ENCODE measurements at regions not wholly inside any gene's neighbourhood (a gene's known extent, or its start where the extent isn't known, plus 50 kb on each side); places are given as distances from the start of the nearest gene placed in this dataset.

DNA sequence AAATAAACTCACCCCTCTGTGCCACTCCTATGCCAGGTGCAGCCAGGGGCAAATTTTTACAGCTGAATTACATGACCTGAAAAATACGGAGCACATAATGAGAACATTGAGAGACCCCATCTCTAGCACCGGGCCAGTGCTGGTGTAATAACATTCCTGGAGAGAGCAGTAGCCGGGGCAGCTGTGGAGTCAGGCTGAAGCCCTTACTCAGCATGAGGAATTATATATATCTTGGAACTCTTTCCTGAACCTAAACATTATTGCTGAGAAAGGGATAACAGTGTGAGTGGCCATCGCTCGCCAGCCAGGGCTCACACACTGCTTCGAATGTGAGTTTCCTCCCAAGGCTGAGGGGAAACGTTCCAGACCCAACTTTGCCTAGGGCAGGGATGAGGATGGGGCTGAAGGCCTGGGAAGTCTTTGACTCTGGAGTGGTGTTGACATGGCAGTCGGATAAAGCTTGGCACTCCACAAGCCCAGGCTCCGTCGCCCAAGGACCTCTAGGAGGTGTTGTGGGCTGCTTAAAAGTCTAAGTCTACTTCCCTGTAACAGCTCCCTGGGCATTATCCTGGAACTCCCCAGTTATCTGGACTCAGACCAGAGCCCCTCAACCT, 269.8 kb downstream of the CDC5L start:
- no peak for DNase-seq (ENCODE audit: low read depth)

DNA sequence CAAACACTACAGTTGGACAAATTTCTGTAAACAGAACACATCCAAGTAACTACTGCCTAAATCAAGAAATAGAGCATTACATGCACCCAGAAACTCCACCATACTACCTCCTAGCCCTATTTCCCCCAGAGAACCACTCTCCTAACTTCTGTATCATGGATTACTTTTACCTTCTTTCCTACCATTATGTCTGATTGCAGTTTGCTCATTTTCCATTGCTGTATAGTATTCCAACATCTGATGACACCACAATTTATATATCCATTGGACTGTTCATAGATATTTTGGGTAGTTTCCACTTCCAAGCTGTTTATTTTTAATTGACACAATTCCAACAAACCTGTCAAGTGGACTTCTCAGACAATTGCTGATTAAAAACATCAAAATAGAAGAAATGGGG, 271.1 kb downstream of the CDC5L start:
- no peak for DNase-seq (ENCODE audit: low read depth)

DNA sequence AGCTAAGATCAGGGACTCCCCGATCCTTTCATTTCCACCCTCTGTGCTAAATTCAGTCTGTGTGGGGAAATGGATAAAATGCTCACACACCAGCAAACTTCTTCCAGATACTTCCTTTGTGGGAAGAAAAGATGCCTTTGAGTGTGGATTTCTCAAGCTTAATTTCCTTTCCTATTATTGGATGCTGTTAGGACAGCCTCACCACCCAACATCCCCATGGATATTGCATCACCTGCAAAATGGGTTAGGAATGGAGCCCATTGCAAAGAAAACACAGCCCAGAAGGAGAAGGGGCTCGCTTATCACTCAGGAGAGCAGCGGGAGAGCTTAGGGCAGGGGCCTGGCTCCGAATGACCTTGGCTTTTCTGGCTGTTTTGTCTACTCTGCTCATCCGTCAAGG, 272.2 kb downstream of the CDC5L start:
- DNase-seq (ENCODE audit: low read depth), result no peak

DNA sequence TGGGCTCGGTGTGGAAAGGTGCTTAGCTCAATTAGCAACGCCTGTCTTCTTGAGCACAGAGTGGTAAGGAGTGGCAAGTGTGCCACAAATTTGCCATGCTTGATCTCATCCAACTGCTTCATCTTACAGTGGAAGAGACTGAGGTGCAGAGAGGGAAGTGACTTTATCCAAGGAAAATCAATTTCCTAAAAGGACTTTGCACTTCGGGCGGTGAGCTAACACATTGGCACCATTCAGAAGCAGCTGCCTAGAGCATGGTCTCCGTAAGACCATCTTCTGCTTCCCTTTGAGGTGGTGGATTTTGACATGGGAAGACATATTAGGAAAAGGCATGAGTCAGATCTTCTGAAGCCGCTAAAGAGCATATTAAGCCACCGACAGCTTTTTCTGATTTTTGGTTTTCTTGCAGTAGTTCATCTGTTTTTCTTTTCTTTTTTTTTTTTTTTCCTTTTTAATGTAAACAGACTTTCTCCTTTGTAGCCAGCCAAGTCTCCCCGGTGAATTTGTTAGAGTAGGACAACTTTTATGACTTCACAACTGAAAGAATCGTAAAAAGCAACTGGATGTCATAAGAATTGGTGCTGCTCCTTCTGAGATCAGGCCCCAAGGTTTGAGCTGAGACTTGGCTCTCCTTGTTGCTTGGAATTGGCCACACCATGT, 273.2 kb downstream of the CDC5L start:
- no peak for DNase-seq (ENCODE audit: low read depth)

DNA sequence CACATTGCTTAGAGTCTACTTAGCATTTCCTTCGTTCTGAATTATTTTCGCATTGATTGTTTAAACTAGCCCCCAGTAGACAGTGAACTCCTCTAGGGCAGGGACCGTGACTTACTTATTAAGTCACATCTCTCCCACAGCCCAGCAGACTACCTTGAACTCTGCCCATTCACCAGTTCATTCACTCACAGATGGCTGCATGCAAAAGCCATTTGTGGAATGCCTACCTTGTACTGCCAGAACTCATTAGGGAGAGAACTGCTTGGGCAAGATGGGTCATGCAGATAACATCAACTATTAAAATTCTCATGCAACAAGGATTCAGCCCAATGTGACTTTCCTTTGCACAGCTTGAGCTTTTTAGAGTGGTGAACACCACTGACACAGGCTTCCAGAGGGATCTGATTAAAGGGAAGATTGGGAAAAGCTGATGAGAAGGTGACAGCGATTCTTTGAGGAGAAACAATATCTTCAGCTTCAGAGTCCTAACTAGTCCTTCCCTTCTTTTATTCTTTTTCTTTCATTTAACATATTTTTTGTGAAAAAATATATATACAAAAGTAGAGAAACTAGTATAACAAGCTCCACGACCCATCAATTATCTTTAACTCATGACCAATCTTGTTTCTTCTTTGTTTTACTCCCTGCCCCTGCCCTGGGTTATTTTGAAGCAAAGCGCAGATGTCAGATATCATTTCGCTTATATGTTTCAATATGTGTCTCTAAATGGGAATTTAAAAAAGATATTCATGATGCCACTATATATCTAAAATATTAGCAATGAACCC, 273.9 kb downstream of the CDC5L start:
- no peak for DNase-seq (ENCODE audit: low read depth)

DNA sequence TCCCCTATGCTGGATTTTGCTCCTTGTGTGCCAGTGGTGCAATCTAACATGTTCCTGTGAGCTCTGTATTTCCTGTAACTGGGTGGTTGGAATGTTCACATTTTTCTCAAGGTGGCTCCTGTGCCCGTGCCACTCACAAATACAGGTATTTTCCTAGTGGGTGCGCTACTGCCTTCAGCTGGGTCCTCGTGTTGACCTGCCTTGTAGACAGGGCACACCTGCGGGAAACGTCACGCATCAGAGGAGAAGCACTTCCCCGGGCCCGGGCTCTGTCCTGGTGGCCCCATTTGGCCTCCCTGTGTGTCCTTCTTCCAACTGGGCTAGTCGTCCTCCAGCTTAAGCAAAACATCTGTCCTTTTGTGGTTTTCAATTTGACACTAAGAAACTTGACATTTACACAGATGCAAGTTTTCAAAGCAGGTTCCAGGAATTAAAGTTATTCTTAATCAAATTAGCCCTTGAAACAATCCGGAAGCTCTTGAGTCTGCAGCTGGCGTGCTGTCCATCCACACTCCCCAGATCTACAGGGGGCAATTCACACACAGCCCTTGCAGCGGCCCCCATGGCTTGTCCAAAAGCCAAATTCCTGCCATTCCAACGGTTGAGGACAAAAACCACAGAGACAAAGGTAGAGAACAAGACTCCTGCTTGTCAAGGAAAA, 275.1 kb downstream of the CDC5L start:
- DNase-seq (ENCODE audit: low read depth), result peak; percentile 81

DNA sequence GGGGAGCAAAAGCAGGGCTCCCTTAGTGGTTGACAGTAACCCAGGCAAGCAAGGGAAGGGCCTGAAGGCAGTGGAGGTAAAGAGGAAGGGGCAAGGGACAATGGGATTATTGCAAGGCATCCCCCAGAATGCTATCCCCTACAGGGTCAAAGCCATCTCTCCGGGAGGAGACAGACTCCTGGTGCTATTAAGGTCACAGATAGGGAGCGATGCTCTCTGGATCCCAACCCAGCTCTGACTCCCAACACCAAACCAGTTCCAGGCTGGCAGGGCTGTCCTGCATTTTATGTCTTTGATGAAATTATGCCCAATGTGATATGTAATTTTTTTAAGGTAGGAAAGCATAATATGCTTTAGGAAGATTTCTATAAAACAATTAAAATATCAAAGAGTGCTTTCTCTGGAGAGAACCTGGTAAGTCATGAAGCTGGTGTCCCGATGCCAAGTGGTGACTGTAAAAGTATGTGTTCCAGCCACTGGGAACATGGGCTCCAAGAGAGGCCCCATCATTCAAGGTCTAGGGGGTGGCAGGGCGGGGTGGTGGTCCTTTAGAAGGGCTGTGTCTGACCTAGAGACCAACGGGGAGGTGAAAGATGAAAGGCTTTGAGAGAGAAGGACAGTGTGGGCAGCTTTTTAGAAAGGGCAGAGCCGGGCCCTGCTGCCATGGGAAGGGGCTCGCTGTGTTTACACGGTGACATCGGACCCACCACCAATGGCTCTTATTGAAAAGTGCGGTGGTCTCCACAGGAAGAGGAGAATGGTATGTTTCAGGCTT, 276.5 kb downstream of the CDC5L start:
- DNase-seq (ENCODE audit: low read depth), result no peak

DNA sequence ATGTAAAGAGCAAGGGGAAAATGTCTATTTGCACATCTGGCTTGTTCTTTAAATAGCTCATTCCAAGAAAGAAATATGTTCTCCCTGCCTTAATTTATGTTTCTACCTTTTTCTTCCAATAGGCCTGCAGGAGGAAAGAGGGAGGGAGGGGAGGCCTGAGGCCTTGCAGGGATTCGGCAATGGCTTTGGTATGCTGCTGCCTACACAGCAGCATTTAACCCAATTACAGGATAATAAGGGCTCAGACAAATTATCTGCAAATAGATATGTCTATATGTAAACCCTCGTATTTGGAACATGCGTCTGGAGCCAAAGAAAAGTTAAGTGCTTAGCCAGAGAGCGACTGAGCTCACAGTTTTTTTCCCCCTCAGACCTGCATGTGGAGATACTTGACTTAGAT, 277.2 kb downstream of the CDC5L start:
- DNase-seq (ENCODE audit: low read depth), result no peak

DNA sequence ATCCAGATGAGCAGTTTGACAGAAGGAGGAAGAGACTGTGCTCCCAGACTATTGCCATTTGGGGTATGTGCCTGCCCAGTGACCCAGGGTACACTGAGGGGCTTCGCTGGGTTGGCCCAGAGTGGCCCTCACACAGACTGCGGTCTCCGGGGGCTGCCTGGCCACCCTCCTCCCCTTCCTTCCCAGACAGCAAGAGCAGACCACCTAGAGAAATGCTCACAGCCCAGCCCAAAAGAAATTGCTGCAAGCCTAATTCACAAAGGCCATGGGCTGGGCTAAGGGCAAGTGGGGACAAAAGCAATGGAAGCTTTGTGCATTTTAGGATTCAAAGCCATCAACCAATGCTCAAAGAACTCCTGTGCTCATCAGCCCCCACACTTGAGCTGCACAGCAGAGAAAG, 277.6 kb downstream of the CDC5L start:
- no peak for DNase-seq (ENCODE audit: low read depth)

DNA sequence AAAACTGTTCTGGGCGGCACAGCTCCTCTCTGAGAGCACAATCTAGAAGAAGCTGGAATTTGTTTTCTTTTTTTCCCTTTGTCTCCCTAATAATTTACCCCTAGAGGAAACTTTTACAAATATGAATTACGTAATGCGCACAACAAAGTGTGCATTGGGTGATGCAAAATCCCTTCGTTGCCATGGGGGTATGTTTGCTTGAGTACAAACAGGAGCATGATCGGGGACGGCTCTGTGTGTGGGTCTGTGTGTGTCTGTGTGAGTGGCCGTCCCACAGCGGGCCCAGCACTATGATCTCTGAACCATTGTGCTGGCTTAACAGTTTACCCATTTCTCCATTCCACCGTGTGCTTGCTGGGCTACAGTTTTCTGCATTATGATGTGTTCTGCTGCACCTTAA, 278.2 kb downstream of the CDC5L start:
- DNase-seq (ENCODE audit: low read depth), result no peak

DNA sequence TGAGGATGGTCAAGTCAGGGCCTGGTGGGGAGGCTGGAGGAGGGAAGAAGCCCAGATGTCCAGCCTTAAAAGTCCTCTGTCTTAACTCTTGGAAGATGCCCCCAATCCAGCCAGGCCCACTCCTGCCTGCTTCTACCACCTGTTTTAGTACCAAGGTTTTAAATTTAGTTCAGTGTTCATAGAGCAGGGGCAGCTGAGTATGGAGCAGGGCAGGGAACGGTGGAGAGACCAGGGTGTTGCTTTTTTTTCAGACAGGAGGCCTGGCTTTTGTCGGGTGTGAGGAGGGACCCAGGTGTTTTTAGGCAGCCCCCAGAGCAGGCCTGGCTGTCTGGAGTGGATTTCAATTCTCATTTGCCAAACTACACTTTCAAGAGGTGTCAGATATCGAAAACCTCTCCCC, 278.8 kb downstream of the CDC5L start:
- DNase-seq (ENCODE audit: low read depth), result peak; percentile 52

DNA sequence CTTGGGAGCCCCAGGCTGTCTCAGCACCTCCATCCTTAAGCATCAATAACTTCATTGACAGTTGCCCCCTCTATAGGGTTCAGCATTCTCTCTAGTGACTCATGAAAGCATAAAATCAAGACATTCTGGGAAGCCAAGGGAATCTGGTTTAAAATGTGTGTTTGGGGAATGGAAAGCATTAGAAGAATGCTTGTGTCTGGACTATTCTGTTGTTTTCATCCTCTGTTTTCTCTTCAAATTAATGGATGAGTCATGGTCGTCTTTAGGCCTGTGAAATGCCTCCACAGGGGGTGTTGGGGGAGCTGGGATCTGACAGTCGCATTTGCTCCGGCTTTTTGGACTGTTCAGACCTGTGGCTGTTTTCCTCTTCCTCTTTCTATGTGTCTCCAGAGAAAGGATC, 279.7 kb downstream of the CDC5L start:
- peak; percentile 83 for DNase-seq (ENCODE audit: low read depth)

DNA sequence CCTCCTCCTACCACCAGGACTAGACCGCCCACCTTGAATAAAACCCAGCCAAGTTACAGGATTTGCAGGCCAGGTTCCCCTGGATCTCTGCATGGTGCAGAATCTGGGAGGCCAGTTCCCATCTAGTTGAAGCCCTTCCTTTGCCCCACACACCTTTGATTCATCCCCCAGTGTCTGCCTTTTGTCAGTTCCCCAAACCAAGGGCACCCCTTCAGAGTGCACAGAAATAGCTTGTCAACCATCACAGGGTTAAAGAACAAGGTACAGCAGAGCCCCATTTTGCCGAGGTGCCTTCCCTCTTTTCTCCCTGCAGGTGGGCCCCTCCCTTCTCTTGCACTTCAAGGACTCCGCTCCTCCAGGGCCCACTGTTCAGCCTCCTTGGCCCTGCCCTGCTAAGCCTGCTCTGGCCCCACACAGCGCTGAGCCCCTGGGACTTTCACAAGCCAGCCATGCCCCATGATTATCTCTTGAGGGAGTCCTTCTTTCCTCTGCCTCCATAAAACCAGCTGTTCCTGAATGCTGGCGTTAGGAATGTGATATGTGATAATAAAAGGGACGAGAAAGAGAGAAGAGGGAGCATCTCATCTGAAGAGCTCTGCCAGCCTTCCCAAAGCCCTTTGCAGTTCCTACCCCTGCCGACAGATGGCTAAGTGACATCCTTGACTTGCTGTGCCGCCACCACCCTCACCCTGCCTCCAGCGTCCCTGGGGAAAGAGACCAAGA, 280.3 kb downstream of the CDC5L start:
- DNase-seq (ENCODE audit: low read depth), result peak; percentile 75

DNA sequence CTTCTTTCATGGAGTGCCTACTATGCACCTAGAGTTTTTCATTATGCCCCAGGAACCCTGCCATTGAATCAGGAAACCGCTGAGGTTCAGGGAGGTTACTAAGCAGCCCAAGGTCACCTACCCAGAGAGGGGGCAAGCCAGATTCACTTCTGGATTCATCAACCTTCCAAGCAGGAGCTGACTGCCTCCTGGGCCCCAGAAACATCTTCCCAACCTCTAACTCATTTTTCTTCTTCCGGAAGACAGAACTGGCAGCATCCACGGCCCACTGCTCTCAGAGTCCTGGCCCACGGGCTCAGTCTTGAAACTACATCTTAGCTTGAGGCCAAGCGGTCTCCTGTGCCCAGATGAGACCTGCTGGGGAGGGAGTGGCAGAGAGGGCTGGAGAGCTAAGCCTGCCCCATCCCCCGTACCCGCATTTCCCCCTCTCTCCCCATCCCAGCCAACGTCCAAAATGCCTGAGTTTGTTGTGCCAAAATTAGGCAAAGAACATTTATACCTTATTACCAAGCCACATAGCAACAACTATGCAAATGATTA, 281.0 kb downstream of the CDC5L start:
- no peak for DNase-seq (ENCODE audit: low read depth)

DNA sequence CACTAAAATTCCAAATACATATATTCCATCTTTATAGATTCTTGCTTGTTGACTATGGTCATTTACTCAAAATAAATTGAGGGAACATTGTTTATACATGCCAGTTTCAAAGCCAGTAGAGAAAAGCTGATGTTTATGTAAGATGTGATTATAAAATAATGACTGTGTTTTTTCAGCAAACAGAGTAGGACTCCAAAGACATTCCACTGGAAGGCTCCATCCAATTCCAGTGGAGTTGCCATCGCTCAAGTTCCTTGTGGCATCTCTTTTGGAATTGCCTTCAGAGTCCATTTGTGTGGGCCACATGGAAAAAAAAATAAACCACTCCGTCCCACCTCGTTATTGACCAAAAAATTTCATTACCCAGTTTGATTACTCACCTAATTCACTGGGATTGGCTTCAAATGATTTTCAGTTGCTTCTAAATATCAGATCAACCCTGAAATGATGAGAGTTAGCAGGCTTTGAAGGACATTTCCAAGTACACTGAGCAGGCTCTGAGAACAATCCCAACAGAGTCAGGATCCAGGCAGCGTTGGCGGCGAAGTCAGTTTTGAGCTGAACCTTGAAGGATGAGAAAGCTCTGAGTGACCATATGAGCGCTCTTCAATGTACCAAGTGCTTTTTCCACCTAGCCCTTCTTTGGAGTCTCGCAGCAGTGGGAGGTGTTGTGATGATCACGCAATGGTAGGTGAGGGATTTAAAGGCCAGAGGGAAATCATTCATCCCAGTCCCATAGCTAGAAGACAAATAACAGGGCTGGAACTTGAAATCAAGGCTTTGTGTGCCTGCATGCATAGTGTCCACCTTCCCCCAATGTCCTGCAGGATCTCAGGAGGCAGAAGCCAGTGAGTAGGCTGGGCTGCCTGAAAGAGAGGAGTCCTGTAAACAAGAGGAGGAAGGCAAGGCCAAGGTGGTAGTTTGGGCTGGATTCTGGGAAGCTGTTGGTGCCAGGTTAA, 281.7 kb downstream of the CDC5L start:
- no peak for DNase-seq (ENCODE audit: low read depth)

DNA sequence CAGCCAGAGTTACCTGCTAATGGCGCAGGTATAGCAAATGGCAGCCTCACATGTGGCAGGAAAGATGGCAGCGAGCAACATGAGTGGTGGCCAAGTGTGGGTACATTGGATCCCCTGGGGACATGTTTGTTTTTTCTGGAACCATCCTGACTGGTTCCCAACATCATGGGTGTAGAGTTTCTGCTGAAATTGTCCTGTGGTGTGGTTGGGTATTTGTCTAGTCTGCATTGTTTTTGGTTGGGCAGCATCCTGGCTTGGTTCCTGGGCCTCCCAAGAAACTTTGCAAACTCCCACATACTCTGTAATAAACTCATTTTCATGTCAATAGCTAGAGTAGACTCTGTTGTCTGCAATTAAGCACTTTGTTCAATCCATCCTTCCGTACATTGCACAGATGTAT, 282.6 kb downstream of the CDC5L start:
- DNase-seq (ENCODE audit: low read depth), result peak; percentile 33

DNA sequence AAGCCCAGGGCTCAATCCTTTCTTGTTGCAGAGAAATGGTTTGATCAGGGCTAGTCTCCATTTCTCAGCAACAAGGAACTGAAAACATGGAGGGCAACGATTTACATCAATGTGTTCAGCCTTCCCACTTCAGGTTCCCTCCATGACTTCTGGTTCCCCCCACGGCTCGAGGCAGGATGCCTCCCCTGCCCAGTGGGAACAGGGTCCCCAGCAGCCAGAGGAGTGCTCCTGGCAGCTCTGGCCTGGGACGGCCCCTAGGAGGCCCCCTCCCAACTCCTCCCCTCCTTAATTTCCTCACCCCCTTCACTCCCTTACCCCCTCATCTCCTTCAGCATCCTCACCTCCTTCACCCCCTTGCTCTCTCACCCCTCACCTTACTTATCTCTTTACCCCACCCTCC, 283.8 kb downstream of the CDC5L start:
- DNase-seq (ENCODE audit: low read depth), result no peak

DNA sequence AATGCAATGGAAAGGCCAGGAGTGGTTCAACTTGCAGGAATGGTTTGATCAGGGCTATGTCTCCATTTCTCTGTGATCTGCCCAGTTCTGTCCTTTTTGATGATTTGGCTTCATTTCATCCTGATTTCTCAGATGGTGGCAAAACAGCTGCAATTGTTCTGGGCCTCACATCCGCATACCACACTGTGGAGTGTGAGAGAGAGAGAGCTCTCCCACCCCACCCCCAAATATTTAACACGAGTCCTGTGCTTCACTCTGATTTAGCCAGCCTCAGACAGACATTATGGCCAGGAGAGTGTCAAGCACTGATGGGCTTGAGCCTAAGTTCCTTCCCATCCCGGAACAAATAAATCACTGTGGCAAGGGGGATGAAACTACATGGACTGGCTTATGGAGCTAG, 284.6 kb downstream of the CDC5L start:
- DNase-seq (ENCODE audit: low read depth), result peak; percentile 76

DNA sequence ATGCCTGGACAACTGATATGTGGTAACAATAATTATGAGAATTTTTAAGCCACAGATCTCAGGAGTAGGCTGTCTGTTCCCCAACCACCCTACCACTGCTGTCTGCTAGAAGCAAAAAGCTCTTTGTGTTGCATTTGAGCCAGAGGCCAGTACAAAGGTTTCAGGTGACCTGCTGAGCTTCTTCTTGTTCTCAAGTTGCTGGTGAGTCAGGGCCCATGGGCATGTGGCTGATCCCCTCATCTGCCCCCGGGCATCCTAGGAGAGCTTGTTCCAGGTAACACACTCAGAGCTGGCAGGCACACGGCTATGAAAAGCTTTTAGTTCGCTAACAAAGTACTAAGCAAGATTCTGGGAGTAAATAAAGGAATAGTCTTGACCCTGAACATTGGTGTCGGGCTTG, 285.3 kb downstream of the CDC5L start:
- peak; percentile 58 for DNase-seq (ENCODE audit: low read depth)
